DMS 273 (cell line): ENCODE measurements at regions not wholly inside any gene's neighbourhood (a gene's known extent, or its start where the extent isn't known, plus 50 kb on each side); places are given as distances from the start of the nearest gene placed in this dataset.
"Not testable (repeated sequence)": the region's sequence is repeated elsewhere in the genome, so short reads cannot be mapped to it uniquely, and the experiment has no call there.

Experiments
- DNase-seq: peaks from one replicate; lab custom pipeline; 2025; ENCODE audit not compliant: unreplicated experiment; lab: John Stamatoyannopoulos, UW

- no peak for DNase-seq
Observed at GRCh38 chr5:62783374-62784057, 204.9 kb downstream of the LRRC70 start.

- DNase-seq: no peak
Observed at GRCh38 chr5:62780888-62781287, 202.3 kb downstream of the LRRC70 start.

- no peak for DNase-seq
Observed at GRCh38 chr5:62780230-62780629, 201.6 kb downstream of the LRRC70 start.

DNA sequence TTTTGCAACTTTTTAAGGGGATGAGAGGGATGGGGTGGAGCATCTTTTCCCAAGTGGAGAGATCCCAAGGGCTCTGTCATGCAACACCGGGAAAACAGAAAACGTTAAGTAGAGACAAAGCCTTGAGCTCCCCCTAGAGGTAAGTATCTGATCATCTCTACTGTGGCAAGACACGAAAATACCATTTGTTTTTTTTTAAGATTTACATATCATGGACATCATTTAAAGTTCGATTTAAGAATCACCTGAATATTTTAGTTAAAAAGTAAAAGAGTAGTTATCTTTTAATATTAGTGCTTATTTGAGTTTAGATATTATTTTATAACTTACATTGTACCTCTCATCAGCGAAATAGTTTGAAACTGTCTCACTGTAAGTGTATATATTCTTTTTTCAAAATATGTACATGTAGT, 200.4 kb downstream of the LRRC70 start:
- DNase-seq: peak; percentile 83

DNA sequence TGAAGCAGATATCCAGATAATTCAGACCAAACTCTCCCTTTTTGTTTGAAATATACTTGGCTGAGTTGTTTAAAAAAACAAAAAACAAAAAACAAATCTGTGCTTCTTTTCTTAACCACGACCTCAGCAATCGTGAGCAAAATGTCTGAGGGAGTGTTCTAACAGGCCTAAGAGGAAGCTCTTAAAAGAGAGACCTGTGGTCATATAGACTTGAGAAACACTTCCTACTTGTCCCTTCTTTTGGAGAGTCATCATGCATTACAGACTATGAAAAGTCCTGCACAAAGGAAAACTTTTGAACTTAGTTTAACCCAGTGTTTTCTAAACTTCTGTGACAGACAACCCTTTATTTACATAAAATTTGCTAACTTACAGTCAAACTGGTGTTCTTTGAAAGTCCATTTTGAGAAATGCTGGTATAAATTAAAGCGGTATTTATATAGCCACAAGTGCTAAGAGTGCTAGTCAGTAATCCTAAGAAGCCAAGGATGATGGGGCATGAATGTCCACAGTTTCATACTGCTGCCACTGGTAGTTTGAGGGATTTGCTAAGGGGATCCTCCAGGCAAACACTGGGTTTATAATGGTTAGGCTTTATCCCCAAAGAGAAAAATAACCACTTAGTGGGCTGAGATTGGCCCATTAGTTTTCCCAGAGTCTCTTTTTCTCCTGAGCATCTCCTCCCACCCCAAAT, 199.8 kb downstream of the LRRC70 start:
- no peak for DNase-seq

GRCh38 chr5:62777081-62777480, 198.5 kb downstream of the LRRC70 start:
- DNase-seq: not testable (repeated sequence)

DNA sequence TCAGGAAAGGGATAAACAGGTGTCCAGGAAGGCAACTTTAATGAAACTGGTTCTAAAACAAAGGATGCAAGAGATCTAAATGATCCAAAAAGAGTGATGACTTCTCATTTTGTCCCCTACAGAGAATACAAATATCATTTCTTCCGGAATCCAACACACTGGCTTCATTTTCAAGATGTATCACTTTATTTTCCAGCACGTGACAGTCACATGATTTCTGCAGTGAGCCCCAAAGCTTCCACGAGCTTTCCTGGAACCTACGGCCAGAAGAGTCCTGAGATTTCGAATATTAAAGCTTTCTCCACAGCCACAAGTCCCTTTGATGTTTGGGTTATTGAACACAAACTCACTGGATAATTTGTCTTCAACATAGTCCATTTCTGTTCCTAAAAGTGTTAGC, 198.0 kb downstream of the LRRC70 start:
- not testable (repeated sequence) for DNase-seq

GRCh38 chr5:62773460-62773859, 194.8 kb downstream of the LRRC70 start:
- DNase-seq: no peak

DNA sequence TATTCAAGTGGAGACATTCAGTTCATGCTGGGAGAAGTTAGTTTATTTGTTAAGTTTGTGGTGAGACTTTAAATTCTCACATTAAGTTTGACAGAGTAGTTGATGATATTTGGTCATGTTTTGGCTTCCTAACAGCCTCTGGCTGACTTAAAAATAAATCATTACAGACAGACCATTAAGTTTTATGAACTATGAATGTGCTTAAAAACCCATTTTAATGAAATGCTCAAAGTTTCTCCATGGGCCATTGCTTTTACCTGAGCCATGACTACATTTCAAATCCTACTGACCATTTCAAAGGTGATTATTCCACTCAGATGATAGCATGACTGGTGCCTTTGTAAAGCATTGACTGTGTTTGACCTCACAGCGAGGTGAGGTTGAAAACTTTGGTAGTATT, 192.7 kb downstream of the LRRC70 start:
- no peak for DNase-seq

GRCh38 chr5:62767650-62768049, 189.0 kb downstream of the LRRC70 start:
- DNase-seq: no peak

GRCh38 chr5:62767077-62767476, 188.5 kb downstream of the LRRC70 start:
- no peak for DNase-seq

DNA sequence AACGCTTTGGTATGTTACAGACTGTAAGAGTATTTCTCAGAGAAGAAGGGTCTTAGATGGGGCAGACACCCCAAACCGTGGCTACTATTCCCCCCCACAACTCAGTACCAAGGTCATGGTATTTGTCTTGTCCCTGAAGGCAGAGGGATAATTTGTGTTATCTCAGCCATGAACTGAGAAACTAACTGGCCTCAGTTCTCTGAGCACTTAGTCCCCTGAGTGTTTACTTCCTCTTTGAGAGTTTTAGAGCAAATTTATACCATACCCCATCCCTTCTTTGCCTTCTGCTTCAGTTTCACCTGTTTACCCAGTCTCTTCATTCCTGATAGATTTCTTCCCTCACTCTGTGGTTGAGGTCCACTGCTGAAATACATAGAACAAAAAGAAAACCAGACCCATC, 183.9 kb downstream of the LRRC70 start:
- no peak for DNase-seq

- DNase-seq: not testable (repeated sequence)
Observed at GRCh38 chr5:62757686-62758085, 179.1 kb downstream of the LRRC70 start.

- DNase-seq: not testable (repeated sequence)
Observed at GRCh38 chr5:62752998-62753367, 174.4 kb downstream of the LRRC70 start.

DNA sequence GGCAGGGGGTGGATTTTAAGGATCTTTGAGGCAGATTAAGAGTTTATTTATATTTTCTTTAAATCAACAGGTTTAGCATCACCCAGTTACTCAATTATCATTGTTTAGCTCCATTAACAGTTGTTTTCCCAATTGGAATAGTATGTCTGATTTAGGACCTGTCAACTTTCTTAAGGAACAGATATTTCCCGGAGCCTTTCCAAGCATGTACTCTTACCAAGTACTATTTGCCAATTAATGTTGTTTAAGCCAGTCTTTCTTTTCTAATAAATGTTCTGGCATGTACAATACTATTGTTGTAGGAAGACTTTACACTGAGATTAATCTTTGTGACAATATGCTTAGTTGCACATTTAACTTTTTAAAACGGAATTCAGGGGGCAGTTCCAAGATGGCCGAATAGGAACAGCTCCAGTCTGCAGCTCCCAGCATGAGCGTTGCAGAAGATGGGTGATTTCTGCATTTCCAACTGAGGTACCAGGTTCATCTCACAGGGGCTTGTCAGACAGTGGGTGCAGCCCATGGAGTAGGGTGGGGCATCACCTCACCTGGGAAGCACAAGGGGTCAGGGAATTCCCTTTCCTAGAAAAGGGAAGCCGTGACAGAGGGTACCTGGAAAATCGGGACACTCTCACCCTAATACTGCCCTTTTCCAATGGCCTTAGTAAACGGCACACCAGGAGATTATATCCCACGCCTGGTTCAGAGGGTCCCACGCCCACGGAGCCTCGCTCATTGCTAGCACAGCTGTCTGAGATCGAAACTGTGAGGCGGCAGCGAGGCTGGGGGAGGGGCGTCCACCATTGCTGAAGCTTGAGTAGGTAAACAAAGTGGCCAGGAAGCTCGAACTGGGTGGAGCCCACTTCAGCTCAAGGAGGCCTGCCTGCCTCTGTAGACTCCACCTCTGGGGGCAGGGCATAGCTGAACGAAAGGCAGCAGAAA, 173.7 kb downstream of the LRRC70 start:
- not testable (repeated sequence) for DNase-seq

DNA sequence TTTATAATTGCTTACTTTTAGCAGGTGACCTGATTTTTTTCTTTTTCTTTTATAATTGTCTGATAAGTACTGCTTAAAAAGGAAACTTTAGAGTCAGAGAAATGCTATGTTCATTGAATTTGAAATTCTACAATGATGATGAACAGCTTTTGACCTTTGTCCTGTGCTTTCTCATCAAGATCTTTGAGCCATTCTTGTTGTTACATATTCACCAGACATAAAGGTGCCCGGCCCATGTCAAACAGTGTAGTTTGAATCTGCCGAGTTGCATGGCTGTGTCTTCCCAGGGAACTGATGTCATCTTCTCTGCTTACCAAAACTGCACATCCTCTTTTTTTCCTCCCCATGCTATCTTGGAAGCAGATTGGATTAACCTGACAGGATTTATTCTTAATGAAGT, 163.6 kb downstream of the LRRC70 start:
- DNase-seq: no peak

DNA sequence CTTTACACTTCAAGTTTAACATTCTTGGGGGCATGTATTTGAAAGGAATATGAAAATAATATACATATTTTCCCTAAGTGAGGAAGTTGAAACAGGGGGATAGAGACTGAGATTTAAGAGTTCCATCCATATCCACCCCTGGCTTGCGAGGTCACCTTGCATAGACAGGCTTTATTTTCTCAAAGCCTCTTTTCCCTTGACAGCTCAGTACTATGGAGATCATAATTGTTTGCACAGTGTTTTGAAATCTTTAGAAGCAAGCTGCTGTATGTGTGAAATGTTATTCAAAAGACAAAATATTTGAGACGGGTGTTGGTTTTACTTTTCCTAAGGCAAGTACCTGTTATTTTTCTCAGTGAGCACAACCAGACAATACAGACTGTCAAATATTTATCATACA, 163.1 kb downstream of the LRRC70 start:
- DNase-seq: no peak

GRCh38 chr5:62737766-62738165, 159.1 kb downstream of the LRRC70 start:
- DNase-seq: no peak

- no peak for DNase-seq
Observed at GRCh38 chr5:62732677-62733121, 154.1 kb downstream of the LRRC70 start.

- no peak for DNase-seq
Observed at GRCh38 chr5:62731022-62731421, 152.4 kb downstream of the LRRC70 start.

- DNase-seq: no peak
Observed at GRCh38 chr5:62729675-62730074, 151.1 kb downstream of the LRRC70 start.

GRCh38 chr5:62727861-62728260, 149.2 kb downstream of the LRRC70 start:
- no peak for DNase-seq
